PFSK-1 (cell line): ENCODE measurements at regions not wholly inside any gene's neighbourhood (a gene's known extent, or its start where the extent isn't known, plus 50 kb on each side); places are given as distances from the start of the nearest gene placed in this dataset.

ENCODE experiments used
- FOXP2 ChIP-seq: optimal IDR thresholded peaks from 2 replicates; pipeline ENCODE3; 2011; ENCODE audit warnings: borderline replicate concordance, control low read depth, inconsistent platforms; ENCODE audit not compliant: insufficient read depth; ENCODE audit errors: extremely low read length, extremely low read depth
- POLR2AphosphoS5 ChIP-seq: IDR thresholded peaks from 2 replicates; pipeline ENCODE4 v1.6.1; 2012; ENCODE audit warnings: low read depth, mild to moderate bottlenecking, control low read depth, low read length, moderate library complexity
- SIN3A ChIP-seq: IDR thresholded peaks from 2 replicates; pipeline ENCODE4 v1.6.1; 2012; ENCODE audit warnings: mild to moderate bottlenecking, low read length, moderate library complexity, borderline replicate concordance; ENCODE audit not compliant: insufficient read depth
- TAF1 ChIP-seq: IDR thresholded peaks from 2 replicates; pipeline ENCODE4 v1.6.1; 2012; ENCODE audit warnings: low read length, control low read depth, borderline replicate concordance; ENCODE audit not compliant: insufficient read depth
- TF ChIP-seq, protein P1 (sequence below), 2 experiments: IDR thresholded peaks; 2 replicates each; pipeline versions ENCODE4 v1.6.1 to v1.8.0; 2011 to 2012; ENCODE audit warnings: low read depth in 2 of 2, low read length in 2 of 2, control low read depth in 1 of 2, inconsistent platforms in 1 of 2, mild to moderate bottlenecking in 1 of 2, moderate library complexity in 1 of 2; ENCODE audit not compliant: insufficient read depth in 1 of 2

DNA sequence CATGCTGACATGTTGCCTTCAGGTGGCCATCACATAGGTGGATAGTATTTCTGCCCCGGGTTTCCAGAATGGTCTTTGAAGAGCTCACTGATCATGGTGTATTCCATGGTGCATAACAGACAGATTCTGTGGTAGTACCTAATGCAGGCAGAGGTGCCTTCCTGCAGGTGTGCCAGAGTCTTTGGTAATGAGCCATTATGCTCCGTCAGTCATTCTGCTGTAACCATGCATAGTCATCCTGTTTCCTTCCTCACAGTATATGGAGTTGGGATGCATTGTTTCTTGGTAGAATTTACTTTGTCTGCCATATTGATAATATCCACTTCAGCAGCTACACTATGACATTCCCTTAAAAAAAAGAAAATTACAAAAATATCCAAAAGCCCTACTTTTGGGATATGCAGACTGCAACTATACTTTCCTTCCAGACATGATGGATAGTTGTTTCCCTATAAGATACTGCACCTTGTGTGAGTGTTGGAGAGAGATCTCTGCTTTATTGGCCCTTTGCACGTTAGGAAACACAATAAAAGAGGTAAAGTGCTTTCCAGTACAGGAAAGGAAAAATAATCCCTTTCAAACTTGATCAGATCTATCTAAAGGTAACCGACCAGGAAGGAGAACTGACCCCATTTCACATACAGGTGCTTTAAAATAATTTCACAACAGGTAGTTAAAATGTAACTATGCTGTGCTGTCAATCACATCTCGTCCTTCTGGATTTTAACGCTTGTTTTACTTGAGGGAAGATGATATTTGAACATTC, 537.5 kb upstream of the WWC1 start:
- TF ChIP-seq, protein P1, sequence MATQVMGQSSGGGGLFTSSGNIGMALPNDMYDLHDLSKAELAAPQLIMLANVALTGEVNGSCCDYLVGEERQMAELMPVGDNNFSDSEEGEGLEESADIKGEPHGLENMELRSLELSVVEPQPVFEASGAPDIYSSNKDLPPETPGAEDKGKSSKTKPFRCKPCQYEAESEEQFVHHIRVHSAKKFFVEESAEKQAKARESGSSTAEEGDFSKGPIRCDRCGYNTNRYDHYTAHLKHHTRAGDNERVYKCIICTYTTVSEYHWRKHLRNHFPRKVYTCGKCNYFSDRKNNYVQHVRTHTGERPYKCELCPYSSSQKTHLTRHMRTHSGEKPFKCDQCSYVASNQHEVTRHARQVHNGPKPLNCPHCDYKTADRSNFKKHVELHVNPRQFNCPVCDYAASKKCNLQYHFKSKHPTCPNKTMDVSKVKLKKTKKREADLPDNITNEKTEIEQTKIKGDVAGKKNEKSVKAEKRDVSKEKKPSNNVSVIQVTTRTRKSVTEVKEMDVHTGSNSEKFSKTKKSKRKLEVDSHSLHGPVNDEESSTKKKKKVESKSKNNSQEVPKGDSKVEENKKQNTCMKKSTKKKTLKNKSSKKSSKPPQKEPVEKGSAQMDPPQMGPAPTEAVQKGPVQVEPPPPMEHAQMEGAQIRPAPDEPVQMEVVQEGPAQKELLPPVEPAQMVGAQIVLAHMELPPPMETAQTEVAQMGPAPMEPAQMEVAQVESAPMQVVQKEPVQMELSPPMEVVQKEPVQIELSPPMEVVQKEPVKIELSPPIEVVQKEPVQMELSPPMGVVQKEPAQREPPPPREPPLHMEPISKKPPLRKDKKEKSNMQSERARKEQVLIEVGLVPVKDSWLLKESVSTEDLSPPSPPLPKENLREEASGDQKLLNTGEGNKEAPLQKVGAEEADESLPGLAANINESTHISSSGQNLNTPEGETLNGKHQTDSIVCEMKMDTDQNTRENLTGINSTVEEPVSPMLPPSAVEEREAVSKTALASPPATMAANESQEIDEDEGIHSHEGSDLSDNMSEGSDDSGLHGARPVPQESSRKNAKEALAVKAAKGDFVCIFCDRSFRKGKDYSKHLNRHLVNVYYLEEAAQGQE (IDR thresholded peaks at IDR 0.05; ENCODE audit: insufficient read depth in 1 of 2, low read depth in 2 of 2, low read length in 2 of 2) = no peak
- no peak for TF ChIP-seq SIN3A
- TF ChIP-seq TAF1 = no peak
- TF ChIP-seq POLR2AphosphoS5 = no peak
- TF ChIP-seq FOXP2 = no peak

DNA sequence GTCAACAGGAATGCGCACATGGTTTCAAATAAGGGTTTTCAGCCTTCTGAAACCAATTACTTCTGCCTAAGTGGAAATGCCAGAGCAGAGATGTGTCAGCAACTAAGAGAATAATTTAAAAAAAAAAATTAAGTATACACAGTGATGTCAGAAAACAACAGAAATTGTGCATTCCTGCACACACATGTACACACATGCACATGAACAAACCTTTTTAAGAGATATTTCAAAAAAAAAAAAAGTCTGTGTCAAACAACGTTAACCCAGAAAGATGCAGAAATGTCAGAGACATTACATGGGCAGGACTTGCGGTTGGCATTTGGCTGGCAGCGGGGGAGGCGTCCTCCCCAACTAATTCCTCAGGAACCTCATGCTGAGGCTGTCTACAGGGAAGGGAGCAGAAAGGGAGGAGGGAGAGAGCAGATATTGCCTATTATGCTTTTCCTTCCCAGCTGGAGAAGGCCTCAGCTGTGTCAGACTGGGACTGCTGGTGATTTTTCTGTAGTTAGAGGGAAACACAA, 536.9 kb upstream of the WWC1 start:
- TF ChIP-seq TAF1 (no peak), POLR2AphosphoS5 (no peak), SIN3A (no peak), FOXP2 (no peak)
- TF ChIP-seq, protein P1 (IDR thresholded peaks at IDR 0.05; ENCODE audit: insufficient read depth in 1 of 2, low read depth in 2 of 2, low read length in 2 of 2) = no peak

DNA sequence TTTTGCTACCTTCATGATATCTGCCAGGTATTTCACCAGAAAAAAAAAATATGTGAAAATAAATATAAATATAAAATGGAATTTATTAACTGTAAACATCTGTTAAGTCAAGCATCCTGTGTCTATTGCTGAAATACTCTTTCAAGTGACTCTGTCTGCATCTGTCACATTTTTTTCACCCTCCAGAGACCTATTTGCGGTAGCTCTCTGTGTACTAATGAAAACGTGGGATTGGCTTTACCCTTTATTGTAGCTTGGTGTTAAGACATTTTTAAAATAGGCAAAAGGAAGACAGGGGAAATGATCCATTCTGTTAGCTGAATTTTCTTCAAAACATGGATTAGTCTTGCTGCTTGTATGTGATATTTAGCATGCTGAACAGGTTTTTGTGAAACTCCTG, 536.0 kb upstream of the WWC1 start:
- TF ChIP-seq POLR2AphosphoS5 (no peak), TAF1 (no peak), FOXP2 (no peak)
- TF ChIP-seq, protein P1 (IDR thresholded peaks at IDR 0.05; ENCODE audit: insufficient read depth in 1 of 2, low read depth in 2 of 2, low read length in 2 of 2) = no peak

DNA sequence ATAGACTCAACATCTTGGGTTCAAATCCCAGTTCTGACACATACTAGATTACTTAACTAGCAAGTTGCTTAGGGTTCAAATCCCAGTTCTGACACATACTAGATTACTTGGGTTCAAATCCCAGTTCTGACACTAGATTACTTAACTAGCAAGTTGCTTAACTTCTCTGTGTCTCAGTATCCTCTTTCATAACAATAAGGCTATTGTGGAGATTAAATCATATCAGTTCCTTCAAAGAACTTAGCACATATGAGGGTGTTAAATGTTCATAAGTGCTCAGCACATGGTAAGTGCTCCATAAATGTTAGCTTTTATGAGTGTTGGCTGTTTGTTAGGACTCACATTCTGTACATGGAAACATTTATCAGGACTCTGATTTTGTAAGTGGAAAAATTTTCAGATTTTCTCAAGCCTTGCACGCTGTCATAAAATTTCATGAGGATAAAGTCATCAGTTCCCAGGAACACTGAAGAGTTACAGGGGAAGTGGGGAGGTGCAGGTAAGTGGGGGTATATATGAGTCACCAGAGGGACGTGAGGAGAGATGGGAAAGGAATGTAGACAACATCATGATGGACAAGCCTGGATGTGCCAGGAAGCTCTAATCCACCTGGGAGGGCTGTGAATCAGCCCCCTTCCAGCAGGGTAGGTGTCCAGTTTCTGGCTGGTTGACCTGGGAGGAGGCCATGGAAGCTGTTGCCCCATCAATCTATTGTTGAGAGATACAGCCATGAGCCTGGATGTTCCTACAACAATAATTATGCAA, 532.2 kb upstream of the WWC1 start:
- TF ChIP-seq SIN3A (no peak), FOXP2 (no peak), POLR2AphosphoS5 (no peak), TAF1 (no peak)
- TF ChIP-seq, protein P1 (IDR thresholded peaks at IDR 0.05; ENCODE audit: insufficient read depth in 1 of 2, low read depth in 2 of 2, low read length in 2 of 2) = no peak
